PC-9 (cell line): ENCODE measurements at regions not wholly inside any gene's neighbourhood (a gene's known extent, or its start where the extent isn't known, plus 50 kb on each side); places are given as distances from the start of the nearest gene placed in this dataset.

Experiments
- BruUV-seq: library from RNA; stranded (reverse); fragments of 400-500 nt; replicated peaks from 2 replicates; lab custom pipeline; 2021; lab: Mats Ljungman, UMichigan
- CTCF ChIA-PET: fragments of 300-600 bp; sonication (Branson Sonifier 250); formaldehyde crosslinking; loops from one replicate; lab custom pipeline; 2022; ENCODE audit warnings: antibody characterized with exemption; lab: Charles Lee
- POLR2A ChIA-PET: fragments of 300-600 bp; sonication (Branson Sonifier 250); formaldehyde crosslinking; loops from one replicate; lab custom pipeline; 2022; ENCODE audit warnings: antibody characterized with exemption; ENCODE audit not compliant: unreplicated experiment; lab: Charles Lee
- DNase-seq, 2 experiments: peaks; one replicate each; pipeline versions ENCODE4 v3.0.0 to v3.0.0-alpha.2; 2015 to 2022; ENCODE audit warnings: mixed read lengths in 1 of 2
- H2AFZ ChIP-seq: fragments of 200-600 bp; sonication (generic); 2 replicates; pipeline ENCODE4 v1.8.1; 2017; ENCODE audit warnings: antibody characterized with exemption
- H3F3A ChIP-seq: fragments of 200-600 bp; sonication (generic); 2 replicates; pipeline ENCODE4 v1.8.1; 2017; ENCODE audit warnings: antibody characterized with exemption, mild to moderate bottlenecking, low read depth; ENCODE audit not compliant: insufficient read depth
- H3K27ac ChIP-seq: fragments of 200-600 bp; sonication (generic); 2 replicates; pipeline ENCODE4 v1.6.1; 2016; ENCODE audit warnings: mixed run types
- H3K27me3 ChIP-seq: fragments of 200-600 bp; sonication (generic); 2 replicates; pipeline ENCODE4 v1.6.1; 2016; ENCODE audit warnings: low read depth, mixed run types; ENCODE audit not compliant: insufficient read depth
- H3K36me3 ChIP-seq: fragments of 200-600 bp; sonication (generic); 2 replicates; pipeline ENCODE4 v1.6.1; 2016; ENCODE audit warnings: low read depth, mixed run types
- H3K4me1 ChIP-seq: fragments of 200-600 bp; sonication (generic); replicated peaks from 2 replicates; pipeline ENCODE4 v1.6.1; 2016; ENCODE audit warnings: mixed run types; ENCODE audit not compliant: insufficient read depth
- H3K4me2 ChIP-seq: fragments of 200-600 bp; sonication (generic); 2 replicates; pipeline ENCODE4 v1.6.1; 2017; ENCODE audit warnings: mixed run types
- H3K4me3 ChIP-seq: fragments of 200-600 bp; sonication (generic); 2 replicates; pipeline ENCODE4 v1.6.1; 2016; ENCODE audit warnings: mixed run types
- H3K79me2 ChIP-seq: fragments of 200-600 bp; sonication (generic); 2 replicates; pipeline ENCODE4 v1.6.1; 2017; ENCODE audit warnings: low read depth, mixed run types
- H3K9me2 ChIP-seq: fragments of 200-600 bp; sonication (generic); 2 replicates; pipeline ENCODE4 v1.8.1; 2017; ENCODE audit warnings: mild to moderate bottlenecking; ENCODE audit not compliant: insufficient read depth
- H3K9me3 ChIP-seq: fragments of 200-600 bp; sonication (generic); 2 replicates; pipeline ENCODE4 v1.8.1; 2016; ENCODE audit warnings: low read depth; ENCODE audit not compliant: insufficient read depth
- H4K20me1 ChIP-seq: fragments of 200-600 bp; sonication (generic); 2 replicates; pipeline ENCODE4 v1.8.1; 2017; ENCODE audit not compliant: insufficient read depth
- CTCF ChIP-seq: fragments of 200-600 bp; sonication (generic); conservative IDR thresholded peaks from 2 replicates; pipeline ENCODE4 v1.6.1; 2017; ENCODE audit warnings: mixed run types, antibody characterized with exemption, mild to moderate bottlenecking, moderate library complexity
- EZH2 ChIP-seq: fragments of 200-600 bp; sonication (generic); IDR thresholded peaks from 2 replicates; pipeline ENCODE4 v1.8.0; 2017; ENCODE audit warnings: antibody characterized with exemption, low read depth
- intact Hi-C: fragments of 100-400 bp; cut with micrococcal nuclease; formaldehyde crosslinking; loops from one replicate; pipeline ENCODE4 v1.10.0; 2022; ENCODE audit not compliant: unreplicated experiment

- Histone ChIP-seq H3F3A (no peaks in the 10 kb centered on the region), H4K20me1 (peaks cover 7% of the 10 kb centered on the region; the same call in 1 of the 2 replicates), H3K36me3 (no peaks in the 10 kb centered on the region), H3K4me2 (no peak overlapping the region), H3K27ac (no peak overlapping the region), H3K9me3 (no peaks in the 10 kb centered on the region), H3K4me1 (no peaks in the 10 kb centered on the region), H3K9me2 (no peaks in the 10 kb centered on the region), H3K4me3 (no peak overlapping the region), H3K79me2 (no peaks in the 10 kb centered on the region), H2AFZ (no peak overlapping the region), H3K27me3 (peaks cover 97% of the 10 kb centered on the region)
- no peak for DNase-seq
- ChIA-PET CTCF (no interaction called here), POLR2A (no interaction called here)
- TF ChIP-seq EZH2 (no peak), CTCF (no peak)
- intact Hi-C loops = no loop called here
- BruUV-seq = no TSS peak
Observed at GRCh38 chr20:62548471-62548870, 72.7 kb upstream of the GATA5 start.

- Histone ChIP-seq H3F3A (no peaks in the 10 kb centered on the region), H4K20me1 (peaks cover 7% of the 10 kb centered on the region; the same call in 1 of the 2 replicates), H3K4me3 (no peak overlapping the region), H3K27ac (no peak overlapping the region), H3K4me1 (no peaks in the 10 kb centered on the region), H3K27me3 (peaks cover 97% of the 10 kb centered on the region), H3K36me3 (no peaks in the 10 kb centered on the region), H2AFZ (no peak overlapping the region), H3K9me3 (no peaks in the 10 kb centered on the region), H3K79me2 (no peaks in the 10 kb centered on the region), H3K9me2 (no peaks in the 10 kb centered on the region), H3K4me2 (no peak overlapping the region)
- intact Hi-C loops = no loop called here
- DNase-seq = no peak
- no TSS peak for BruUV-seq
- ChIA-PET CTCF (no interaction called here), POLR2A (no interaction called here)
- TF ChIP-seq CTCF (no peak), EZH2 (no peak)
Observed at GRCh38 chr20:62549029-62549428, 73.2 kb upstream of the GATA5 start.

- H3K4me1 ChIP-seq = no peaks in the 10 kb centered on the region
- peaks cover 7% of the 10 kb centered on the region; the same call in 1 of the 2 replicates for H4K20me1 ChIP-seq
- H3K79me2 ChIP-seq = no peaks in the 10 kb centered on the region
- H3K4me2 ChIP-seq = no peak overlapping the region
- H3K36me3 ChIP-seq = no peaks in the 10 kb centered on the region
- ChIA-PET POLR2A (no interaction called here), CTCF (no interaction called here)
- no peaks in the 10 kb centered on the region for H3F3A ChIP-seq
- no TSS peak for BruUV-seq
- H3K27me3 ChIP-seq = peaks cover 97% of the 10 kb centered on the region
- intact Hi-C loops = no loop called here
- no peak overlapping the region for H2AFZ ChIP-seq
- H3K9me2 ChIP-seq = no peaks in the 10 kb centered on the region
- no peaks in the 10 kb centered on the region for H3K9me3 ChIP-seq
- H3K27ac ChIP-seq = no peak overlapping the region
- DNase-seq = no peak
- H3K4me3 ChIP-seq = no peak overlapping the region
- TF ChIP-seq CTCF = no peak; the same call in 1 of the 2 replicates
- TF ChIP-seq EZH2 = no peak
Observed at GRCh38 chr20:62549499-62550086, 73.8 kb upstream of the GATA5 start.
